SJSA1 (cell line): ENCODE measurements at regions not wholly inside any gene's neighbourhood (a gene's known extent, or its start where the extent isn't known, plus 50 kb on each side); places are given as distances from the start of the nearest gene placed in this dataset.

Experiments
- DNase-seq, 2 experiments: peaks; one replicate each; pipeline ENCODE4 v3.0.0-alpha.2; 2015 to 2020; ENCODE audit warnings: low spot score in 2 of 2, low read depth in 1 of 2
- H3K27ac ChIP-seq: fragments of 250-450 bp; sonication (Bioruptor Pico); 2 replicates; pipeline ENCODE4 v1.5.1; 2020; ENCODE audit warnings: mild to moderate bottlenecking, moderate library complexity
- H3K27me3 ChIP-seq: fragments of 250-450 bp; sonication (Bioruptor Pico); replicated peaks from 2 replicates; pipeline ENCODE4 v1.5.1; 2020; ENCODE audit warnings: mild to moderate bottlenecking, moderate library complexity
- H3K36me3 ChIP-seq: fragments of 250-450 bp; sonication (Bioruptor Pico); 2 replicates; pipeline ENCODE4 v1.5.1; 2020; ENCODE audit warnings: mild to moderate bottlenecking
- H3K4me1 ChIP-seq: fragments of 250-450 bp; sonication (Bioruptor Pico); replicated peaks from 2 replicates; pipeline ENCODE4 v1.6.1; 2021; ENCODE audit warnings: mild to moderate bottlenecking
- H3K4me3 ChIP-seq: fragments of 250-450 bp; sonication (Bioruptor Pico); 2 replicates; pipeline ENCODE4 v1.5.1; 2020; ENCODE audit warnings: mild to moderate bottlenecking
- H3K9me3 ChIP-seq: fragments of 250-450 bp; sonication (Bioruptor Pico); replicated peaks from 2 replicates; pipeline ENCODE4 v1.5.1; 2020; ENCODE audit warnings: mild to moderate bottlenecking

DNA sequence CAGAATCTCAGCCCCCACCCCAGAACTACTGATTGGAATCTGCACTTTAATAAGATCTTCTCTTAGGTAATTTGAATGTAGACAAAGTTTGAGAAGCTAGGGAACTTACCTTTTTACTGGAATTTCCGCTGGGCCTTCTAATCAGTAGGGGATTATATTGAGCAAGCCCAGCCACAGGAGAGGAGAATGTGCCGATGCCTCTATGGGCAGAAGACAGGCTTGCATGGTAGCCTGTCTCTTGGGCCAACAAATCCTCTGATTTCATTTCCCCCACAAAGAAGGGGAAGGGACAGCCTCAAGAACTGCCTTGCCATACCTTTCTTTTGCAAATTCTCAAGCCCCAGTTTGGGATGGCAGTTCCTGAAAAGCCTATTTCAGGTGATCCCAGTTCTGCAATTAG lies 163.4 kb upstream of the BDNF start:
- H3K4me1 ChIP-seq = peaks cover 7% of the 10 kb centered on the region; the same call in 1 of the 2 replicates
- H3K27me3 ChIP-seq = no peaks in the 10 kb centered on the region
- H3K9me3 ChIP-seq = no peaks in the 10 kb centered on the region
- H3K4me3 ChIP-seq = no peak overlapping the region
- H3K36me3 ChIP-seq = no peaks in the 10 kb centered on the region
- DNase-seq = no peak
- no peak overlapping the region for H3K27ac ChIP-seq

DNA sequence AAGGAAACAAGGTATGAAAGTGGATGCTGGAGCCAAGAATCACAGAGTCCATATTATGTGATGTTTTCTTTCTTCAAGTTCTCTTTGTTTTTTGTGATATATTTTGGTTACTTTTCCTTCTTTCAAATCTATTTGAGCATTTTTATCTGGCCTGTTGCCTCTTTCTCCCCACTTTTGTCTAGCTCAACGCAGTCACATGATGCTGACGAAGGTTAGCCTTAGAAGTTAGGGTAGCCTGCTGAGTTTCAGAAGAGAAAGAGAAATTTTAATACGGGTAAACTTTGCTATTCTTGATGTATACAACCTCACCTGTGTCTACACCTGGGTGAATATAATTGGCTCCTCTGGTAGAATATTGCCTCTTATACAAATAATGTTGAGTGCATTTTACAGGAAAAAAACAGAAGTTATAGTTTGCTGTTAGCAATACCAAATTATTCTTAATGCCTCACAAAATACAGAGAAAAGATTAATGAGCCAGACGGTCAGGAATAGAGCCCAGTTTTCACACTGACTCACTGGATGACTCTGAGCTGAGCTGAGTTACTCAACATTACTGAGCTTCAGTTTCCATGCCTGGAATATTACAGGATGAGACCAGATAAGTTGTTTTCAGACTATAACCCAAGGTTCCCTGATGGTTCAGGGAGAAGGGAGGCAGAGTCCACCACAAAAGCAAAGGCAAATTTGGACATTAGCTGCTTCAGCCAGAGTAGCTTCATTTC lies 161.6 kb upstream of the BDNF start:
- H3K27me3 ChIP-seq = no peaks in the 10 kb centered on the region
- H3K36me3 ChIP-seq = no peaks in the 10 kb centered on the region
- H3K4me3 ChIP-seq = no peak overlapping the region
- DNase-seq = no peak
- H3K27ac ChIP-seq = no peak overlapping the region
- H3K4me1 ChIP-seq = peaks cover 7% of the 10 kb centered on the region; the same call in 1 of the 2 replicates
- H3K9me3 ChIP-seq = no peaks in the 10 kb centered on the region

DNA sequence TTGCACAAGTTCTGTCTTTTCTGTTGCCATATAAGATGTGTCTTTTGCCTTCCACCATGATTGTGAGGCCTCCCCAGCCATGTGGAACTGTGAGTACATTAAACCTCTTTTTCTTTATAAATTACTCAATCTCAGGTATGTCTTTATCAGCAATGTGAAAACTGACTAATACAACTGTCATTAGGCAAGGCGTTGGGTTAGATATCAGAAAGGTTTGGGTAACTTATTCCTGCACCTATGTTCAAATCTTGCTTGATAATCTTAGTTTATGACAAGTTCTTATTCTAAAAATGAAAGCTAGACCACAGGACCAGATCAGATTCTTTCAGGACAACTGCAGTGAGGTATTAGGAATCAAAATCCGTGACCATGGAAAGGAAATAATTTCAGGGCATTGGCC lies 160.6 kb upstream of the BDNF start:
- Histone ChIP-seq H3K27ac (no peak overlapping the region), H3K27me3 (no peaks in the 10 kb centered on the region), H3K4me1 (peaks cover 7% of the 10 kb centered on the region; the same call in 1 of the 2 replicates), H3K4me3 (no peak overlapping the region), H3K36me3 (no peaks in the 10 kb centered on the region), H3K9me3 (no peaks in the 10 kb centered on the region)
- DNase-seq = no peak

DNA sequence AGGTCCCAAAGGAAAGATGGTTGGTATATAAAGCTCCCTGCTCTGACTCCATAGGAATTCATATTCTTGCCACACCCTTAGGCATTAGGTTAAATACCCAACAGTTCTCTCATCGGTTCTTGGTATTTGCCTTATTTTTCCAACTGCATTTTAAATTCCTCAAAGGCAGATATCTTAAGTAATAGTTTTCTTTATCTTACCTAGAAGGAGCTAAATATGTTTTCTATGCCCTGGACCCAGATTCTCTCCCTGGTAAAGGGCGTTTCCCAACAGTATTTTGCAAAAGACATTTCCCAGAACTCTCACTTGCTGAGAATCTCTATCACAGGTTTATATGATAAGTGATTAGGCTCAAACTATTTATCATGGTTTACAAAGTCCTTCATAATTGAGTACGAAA lies 158.6 kb upstream of the BDNF start:
- no peaks in the 10 kb centered on the region for H3K9me3 ChIP-seq
- H3K27ac ChIP-seq = no peak overlapping the region
- no peaks in the 10 kb centered on the region for H3K36me3 ChIP-seq
- no peaks in the 10 kb centered on the region for H3K27me3 ChIP-seq
- H3K4me1 ChIP-seq = peaks cover 7% of the 10 kb centered on the region; the same call in 1 of the 2 replicates
- no peak for DNase-seq
- H3K4me3 ChIP-seq = no peak overlapping the region

DNA sequence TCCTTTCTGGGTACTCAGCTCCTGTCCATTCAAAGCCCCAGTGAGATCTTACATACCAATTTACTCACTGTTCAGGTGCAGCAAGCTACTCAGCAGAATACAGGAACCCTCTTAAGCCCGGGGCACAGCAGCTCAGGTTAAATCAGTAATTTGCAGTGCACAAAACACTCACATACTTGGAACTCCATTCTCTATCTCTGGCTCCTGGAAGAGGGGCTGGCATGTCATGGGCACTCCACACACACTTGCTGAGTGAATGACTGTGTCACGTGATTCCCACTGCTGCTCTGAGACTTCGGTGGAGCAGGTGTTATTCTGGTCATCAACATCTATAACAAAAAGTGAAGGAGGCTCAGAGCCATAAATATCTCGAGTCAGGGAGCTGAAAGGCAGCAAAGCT lies 157.3 kb upstream of the BDNF start:
- Histone ChIP-seq H3K9me3 (no peaks in the 10 kb centered on the region), H3K36me3 (no peaks in the 10 kb centered on the region), H3K4me3 (no peak overlapping the region), H3K27me3 (no peaks in the 10 kb centered on the region), H3K27ac (no peak overlapping the region), H3K4me1 (peaks cover 7% of the 10 kb centered on the region; the same call in 1 of the 2 replicates)
- DNase-seq = no peak

DNA sequence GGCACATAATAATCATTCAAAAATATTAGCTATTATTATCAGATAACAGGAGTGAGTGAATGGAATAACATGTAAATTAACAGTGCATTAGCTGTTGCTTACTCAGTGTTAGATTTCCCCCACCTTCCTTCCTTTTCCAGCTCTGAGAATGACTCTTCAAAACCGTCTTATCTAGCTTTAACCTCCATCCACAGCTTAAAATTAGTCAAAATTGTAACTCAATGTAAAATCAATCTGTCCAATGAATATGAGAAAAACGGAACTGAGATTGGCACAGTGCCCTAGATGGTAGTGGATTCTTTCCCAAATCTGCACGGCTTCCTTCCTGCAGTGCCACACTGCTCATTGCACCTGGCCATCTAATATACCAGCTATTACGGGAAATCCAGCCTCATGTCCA lies 156.8 kb upstream of the BDNF start:
- Histone ChIP-seq H3K4me1 (peaks cover 3% of the 10 kb centered on the region; the same call in 1 of the 2 replicates), H3K4me3 (no peak overlapping the region), H3K9me3 (no peaks in the 10 kb centered on the region), H3K27me3 (no peaks in the 10 kb centered on the region), H3K36me3 (no peaks in the 10 kb centered on the region), H3K27ac (no peak overlapping the region)
- DNase-seq = no peak

DNA sequence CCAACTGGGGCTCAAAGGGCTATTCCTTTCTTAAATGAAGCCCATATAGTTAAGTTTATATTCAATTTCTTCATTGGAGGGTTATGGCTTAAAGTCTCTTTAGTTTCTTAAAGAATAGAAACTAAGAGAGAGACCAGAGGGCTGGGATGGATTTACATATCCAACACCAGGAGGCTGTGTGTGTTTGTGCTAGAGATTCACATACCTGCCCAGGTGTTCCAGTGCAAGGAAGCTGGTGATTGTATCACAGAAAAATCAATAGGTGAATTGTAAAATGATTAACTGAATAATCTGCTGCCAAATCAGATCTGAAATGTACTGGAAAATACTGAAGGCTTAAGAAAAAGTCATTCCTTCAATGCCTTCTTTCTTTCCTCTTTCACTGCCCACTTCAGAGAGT lies 148.2 kb upstream of the BDNF start:
- H3K27ac ChIP-seq = no peak overlapping the region
- H3K4me1 ChIP-seq = no peaks in the 10 kb centered on the region
- no peaks in the 10 kb centered on the region for H3K27me3 ChIP-seq
- no peak overlapping the region for H3K4me3 ChIP-seq
- DNase-seq = no peak
- H3K36me3 ChIP-seq = no peaks in the 10 kb centered on the region
- H3K9me3 ChIP-seq = no peaks in the 10 kb centered on the region; the same call in 1 of the 2 replicates

DNA sequence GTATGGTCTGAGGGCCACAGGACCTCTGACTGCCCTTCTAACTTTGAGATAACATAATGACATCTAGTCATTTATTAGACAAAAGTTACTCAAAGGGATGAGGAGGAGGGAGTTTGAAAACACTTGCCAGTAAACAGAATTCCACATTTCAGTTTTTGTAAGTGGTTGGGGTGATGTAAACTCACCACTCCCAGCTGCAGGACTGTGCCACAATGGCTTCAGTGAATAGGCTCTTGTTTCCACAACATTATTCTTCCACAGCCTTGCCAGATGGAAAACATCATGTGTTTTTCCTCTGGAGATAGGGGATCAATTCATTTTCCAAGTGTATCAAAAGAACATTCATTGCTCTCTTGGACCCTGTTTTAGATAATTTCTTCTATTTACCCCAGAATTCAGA lies 147.2 kb upstream of the BDNF start:
- Histone ChIP-seq H3K9me3 (no peaks in the 10 kb centered on the region; the same call in 1 of the 2 replicates), H3K4me1 (no peaks in the 10 kb centered on the region), H3K4me3 (no peak overlapping the region), H3K27ac (no peak overlapping the region), H3K27me3 (no peaks in the 10 kb centered on the region), H3K36me3 (no peaks in the 10 kb centered on the region)
- no peak for DNase-seq

DNA sequence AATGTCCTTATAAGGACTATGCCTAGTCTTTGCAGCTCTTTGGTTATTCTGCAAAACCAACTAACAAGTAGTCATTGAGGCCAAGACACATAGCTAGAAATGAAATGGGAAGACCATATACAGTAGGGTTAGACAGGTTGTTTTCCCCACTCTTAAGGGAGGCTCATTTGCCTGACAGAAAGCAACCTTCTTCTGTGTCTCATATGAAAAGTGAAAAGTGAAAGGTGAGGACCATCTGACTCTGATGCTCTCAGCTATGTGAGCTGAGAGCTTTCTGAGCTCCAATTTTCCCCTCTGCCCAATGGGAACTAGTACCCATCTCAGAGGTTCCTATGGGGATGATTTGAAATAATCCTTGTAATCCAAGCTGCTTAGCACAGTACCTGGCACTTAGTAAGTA lies 142.0 kb upstream of the BDNF start:
- no peak overlapping the region for H3K27ac ChIP-seq
- no peaks in the 10 kb centered on the region for H3K36me3 ChIP-seq
- H3K9me3 ChIP-seq = no peaks in the 10 kb centered on the region; the same call in 1 of the 2 replicates
- no peak for DNase-seq
- no peaks in the 10 kb centered on the region for H3K27me3 ChIP-seq
- H3K4me3 ChIP-seq = no peak overlapping the region
- H3K4me1 ChIP-seq = no peaks in the 10 kb centered on the region; the same call in 1 of the 2 replicates

DNA sequence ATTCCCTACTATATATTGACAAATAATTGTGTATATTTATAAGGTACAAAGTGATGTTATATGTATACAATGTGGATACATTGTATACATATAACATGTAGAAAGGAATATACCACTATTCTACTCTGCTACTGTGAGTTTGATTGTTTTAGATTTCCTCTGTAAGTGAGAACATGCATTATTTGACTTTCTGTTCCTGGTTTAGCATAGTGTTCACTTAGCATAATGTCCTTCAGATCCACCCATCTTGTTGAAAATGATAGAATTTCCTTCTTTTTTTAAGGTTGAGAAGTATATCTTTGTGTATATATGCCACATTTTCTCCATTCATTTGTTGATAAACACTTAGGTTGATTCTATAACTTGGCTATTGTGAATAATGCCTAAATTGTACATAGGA lies 140.8 kb upstream of the BDNF start:
- Histone ChIP-seq H3K36me3 (no peaks in the 10 kb centered on the region), H3K4me1 (no peaks in the 10 kb centered on the region; the same call in 1 of the 2 replicates), H3K9me3 (no peaks in the 10 kb centered on the region; the same call in 1 of the 2 replicates), H3K4me3 (no peak overlapping the region), H3K27ac (no peak overlapping the region), H3K27me3 (no peaks in the 10 kb centered on the region)
- no peak for DNase-seq

DNA sequence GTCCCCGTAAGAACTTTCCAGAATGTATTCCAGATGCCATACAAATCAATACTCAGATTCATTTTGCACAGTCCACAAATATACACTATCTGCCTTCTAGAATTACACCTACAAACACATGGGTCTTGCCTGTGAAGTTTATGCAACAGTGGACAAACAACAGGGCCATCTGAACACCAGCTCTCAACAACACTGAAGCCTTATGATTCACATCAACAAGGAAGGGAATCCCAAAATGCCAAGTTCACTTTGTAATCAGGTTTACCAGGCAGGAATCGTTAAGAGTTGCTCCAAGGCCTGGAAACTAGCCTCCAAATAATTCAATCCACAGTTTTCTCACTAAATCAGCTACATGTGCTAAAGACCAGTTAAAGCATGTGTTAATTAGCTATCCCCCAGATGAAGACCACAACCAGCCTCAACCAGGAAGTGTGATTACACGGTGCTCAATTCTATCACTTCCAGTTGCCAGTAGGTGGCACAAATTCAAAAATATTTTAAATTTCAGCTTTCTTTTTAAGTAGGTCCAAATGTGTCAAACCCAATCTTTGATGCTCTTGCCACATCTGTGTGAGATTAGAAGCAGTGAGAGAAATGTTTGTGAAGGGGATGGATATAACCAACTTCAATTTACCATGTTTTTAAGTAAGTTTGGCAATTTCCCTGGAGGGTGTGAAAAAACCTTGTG lies 139.1 kb upstream of the BDNF start:
- Histone ChIP-seq H3K27ac (no peak overlapping the region), H3K27me3 (no peaks in the 10 kb centered on the region), H3K36me3 (no peaks in the 10 kb centered on the region), H3K4me3 (no peak overlapping the region), H3K4me1 (no peaks in the 10 kb centered on the region; the same call in 1 of the 2 replicates), H3K9me3 (no peaks in the 10 kb centered on the region)
- DNase-seq = peak in 1 of 2 experiments; percentile 19

DNA sequence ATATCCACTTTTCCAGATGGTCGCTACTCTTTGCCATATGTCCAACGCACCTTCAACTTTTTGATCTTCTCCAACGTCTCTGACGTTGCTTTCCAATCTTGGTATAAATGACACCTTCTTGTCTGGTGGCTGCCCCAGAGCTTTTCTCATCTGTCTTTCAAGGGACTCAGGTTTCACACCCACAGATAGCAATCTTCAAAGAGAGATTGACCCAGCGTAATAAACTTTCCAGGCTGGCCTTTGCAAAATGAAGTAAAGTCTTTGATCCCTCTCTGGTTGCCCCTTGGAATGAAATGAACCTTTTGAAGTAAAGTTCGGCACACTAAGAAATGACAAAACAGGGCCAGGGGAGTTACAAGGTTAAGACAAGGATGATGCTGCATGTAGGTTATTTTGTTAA lies 138.4 kb upstream of the BDNF start:
- H3K9me3 ChIP-seq = no peaks in the 10 kb centered on the region
- no peak overlapping the region for H3K27ac ChIP-seq
- no peaks in the 10 kb centered on the region for H3K27me3 ChIP-seq
- H3K4me3 ChIP-seq = no peak overlapping the region
- DNase-seq = no peak
- H3K36me3 ChIP-seq = no peaks in the 10 kb centered on the region
- H3K4me1 ChIP-seq = no peaks in the 10 kb centered on the region; the same call in 1 of the 2 replicates

DNA sequence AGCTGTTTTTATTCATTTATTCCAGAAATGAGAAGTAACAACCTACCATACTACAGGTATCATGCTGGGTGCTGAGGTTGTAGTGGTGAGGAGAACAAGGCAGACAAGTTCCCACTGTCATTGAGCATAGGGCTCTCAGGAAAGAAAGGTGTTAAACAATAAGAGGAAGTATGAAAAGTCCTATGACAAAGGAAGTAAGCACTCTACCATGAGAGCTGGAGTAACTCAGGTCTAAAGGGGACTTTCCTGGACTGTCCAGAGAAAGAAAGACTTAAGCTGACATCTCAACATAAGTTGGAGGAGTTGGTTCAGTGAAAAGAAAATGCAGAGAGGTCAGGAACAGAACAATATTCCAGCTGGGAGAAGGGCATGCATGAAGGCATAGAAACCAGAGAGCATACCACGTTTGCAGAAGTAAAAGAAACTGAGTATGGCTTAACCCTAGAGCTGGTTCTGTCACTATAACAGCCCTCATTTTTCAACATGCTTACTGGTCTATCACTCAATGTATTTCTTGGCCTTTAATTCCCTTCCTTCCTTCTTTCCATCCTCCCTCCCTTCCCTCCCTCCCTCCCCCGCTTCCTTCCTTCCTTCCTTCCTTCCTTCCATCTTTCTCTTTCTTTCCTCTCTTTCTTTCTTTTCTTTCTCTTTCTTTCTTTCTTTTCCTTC lies 137.8 kb upstream of the BDNF start:
- H3K36me3 ChIP-seq = no peaks in the 10 kb centered on the region
- no peak for DNase-seq
- no peaks in the 10 kb centered on the region for H3K9me3 ChIP-seq
- H3K27ac ChIP-seq = no peak overlapping the region
- H3K27me3 ChIP-seq = no peaks in the 10 kb centered on the region
- no peak overlapping the region for H3K4me3 ChIP-seq
- no peaks in the 10 kb centered on the region; the same call in 1 of the 2 replicates for H3K4me1 ChIP-seq

DNA sequence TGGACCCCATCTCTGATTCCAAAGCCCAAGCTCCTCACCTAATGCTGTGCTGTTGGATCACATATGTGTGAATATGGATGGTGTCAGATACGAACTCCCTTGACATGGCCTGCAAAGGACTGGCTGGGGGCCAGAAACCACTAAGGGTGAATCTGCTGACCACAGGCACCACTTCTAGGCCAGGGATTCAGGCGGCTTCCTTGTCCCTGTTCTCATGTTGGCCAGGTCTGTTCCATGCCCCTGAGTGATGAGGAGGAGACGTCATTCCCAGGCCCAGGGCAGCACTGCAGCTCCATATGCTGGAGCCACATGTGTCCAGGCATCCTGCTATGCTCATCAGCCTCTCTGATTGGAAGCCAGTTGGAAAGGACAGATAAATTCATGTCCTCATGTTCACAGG lies 130.0 kb upstream of the BDNF start:
- no peaks in the 10 kb centered on the region for H3K36me3 ChIP-seq
- H3K27me3 ChIP-seq = peaks cover 9% of the 10 kb centered on the region
- H3K9me3 ChIP-seq = no peaks in the 10 kb centered on the region; the same call in 1 of the 2 replicates
- H3K27ac ChIP-seq = no peak overlapping the region
- peaks cover 9% of the 10 kb centered on the region for H3K4me1 ChIP-seq
- no peak overlapping the region for H3K4me3 ChIP-seq
- no peak for DNase-seq
